HepG2 (cell line): ENCODE measurements at regions not wholly inside any gene's neighbourhood (a gene's known extent, or its start where the extent isn't known, plus 50 kb on each side); places are given as distances from the start of the nearest gene placed in this dataset.
A peak's percentile ranks its signal among the peaks of the same experiment; 100 is the strongest.

ENCODE experiments used
- ARNTL ChIP-seq: sonication (generic); formaldehyde crosslinking; IDR thresholded peaks from 2 replicates; pipeline ENCODE4 v1.4.0; 2020; ENCODE audit warnings: mild to moderate bottlenecking, missing genetic modification reagents
- CBFB ChIP-seq: sonication (generic); formaldehyde crosslinking; IDR thresholded peaks from 2 replicates; pipeline ENCODE4 v1.4.0; 2020; ENCODE audit warnings: missing genetic modification reagents
- ERF ChIP-seq: IDR thresholded peaks from 2 replicates; pipeline ENCODE4 v1.6.1; 2018; ENCODE audit warnings: missing biosample characterization, missing genetic modification reagents
- FOXA1 ChIP-seq, 2 experiments: fragments of 450-650 bp in 1 of 2; sonication (generic) in 1 of 2; formaldehyde crosslinking in 1 of 2; IDR thresholded peaks; 2 replicates each; pipeline versions ENCODE4 v1.4.0 to v1.6.1; 2016 to 2020; ENCODE audit warnings: missing genetic modification reagents in 1 of 2
- FOXP1 ChIP-seq, 2 experiments: fragments of 450-650 bp in 1 of 2; IDR thresholded peaks; 2 replicates each; pipeline ENCODE4 v1.6.1; 2017 to 2018; ENCODE audit warnings: antibody characterized with exemption in 1 of 2
- GATA4 ChIP-seq: sonication (generic); IDR thresholded peaks from 2 replicates; pipeline ENCODE4 v1.6.1; 2016; ENCODE audit warnings: antibody characterized with exemption, low read depth, borderline replicate concordance
- GATAD1 ChIP-seq: IDR thresholded peaks from 2 replicates; pipeline ENCODE4 v1.6.1; 2016; ENCODE audit warnings: missing genetic modification reagents, missing compliant biosample characterization
- GPBP1L1 ChIP-seq: sonication (generic); formaldehyde crosslinking; IDR thresholded peaks from 2 replicates; pipeline ENCODE4 v1.5.0; 2020; ENCODE audit warnings: mild to moderate bottlenecking, missing genetic modification reagents
- HNF1B ChIP-seq: sonication (generic); formaldehyde crosslinking; IDR thresholded peaks from 2 replicates; pipeline ENCODE4 v1.5.1; 2020; ENCODE audit warnings: mild to moderate bottlenecking, moderate library complexity, missing genetic modification reagents
- HOXA5 ChIP-seq: sonication (generic); formaldehyde crosslinking; IDR thresholded peaks from 2 replicates; pipeline ENCODE4 v1.4.0; 2020; ENCODE audit warnings: missing genetic modification reagents
- IRX3 ChIP-seq: sonication (generic); formaldehyde crosslinking; IDR thresholded peaks from 2 replicates; pipeline ENCODE4 v1.8.1; 2023; ENCODE audit warnings: mild to moderate bottlenecking, low read depth, missing genetic modification reagents, borderline replicate concordance
- ISL2 ChIP-seq: sonication (generic); formaldehyde crosslinking; IDR thresholded peaks from 2 replicates; pipeline ENCODE4 v1.5.0; 2020; ENCODE audit warnings: missing genetic modification reagents
- KDM2A ChIP-seq: sonication (generic); formaldehyde crosslinking; IDR thresholded peaks from 2 replicates; pipeline ENCODE4 v1.4.0; 2020; ENCODE audit warnings: low read depth, missing genetic modification reagents, borderline replicate concordance
- NR2F1 ChIP-seq, 2 experiments: fragments of 450-650 bp in 1 of 2; formaldehyde crosslinking in 1 of 2; IDR thresholded peaks; 2 replicates each; pipeline versions ENCODE4 v1.5.0 to v1.6.1; 2016 to 2020; ENCODE audit warnings: mild to moderate bottlenecking in 1 of 2, missing compliant biosample characterization in 1 of 2, missing genetic modification reagents in 1 of 2, moderate library complexity in 1 of 2
- RARA ChIP-seq: IDR thresholded peaks from 2 replicates; pipeline ENCODE4 v1.6.1; 2016; ENCODE audit warnings: missing genetic modification reagents, missing compliant biosample characterization
- SAP130 ChIP-seq: IDR thresholded peaks from 2 replicates; pipeline ENCODE4 v1.6.1; 2016; ENCODE audit warnings: low read depth
- SIN3A ChIP-seq: IDR thresholded peaks from 2 replicates; pipeline ENCODE4 v1.6.1; 2011; ENCODE audit warnings: low read depth, mild to moderate bottlenecking, control low read depth, low read length, borderline replicate concordance
- TIGD3 ChIP-seq: sonication (generic); formaldehyde crosslinking; IDR thresholded peaks from 2 replicates; pipeline ENCODE4 v1.5.1; 2020; ENCODE audit warnings: mild to moderate bottlenecking, missing genetic modification reagents, borderline replicate concordance
- TOE1 ChIP-seq: sonication (generic); formaldehyde crosslinking; IDR thresholded peaks from 2 replicates; pipeline ENCODE4 v1.4.0; 2020; ENCODE audit warnings: mild to moderate bottlenecking, missing genetic modification reagents
- TP53 ChIP-seq: sonication (generic); formaldehyde crosslinking; conservative IDR thresholded peaks from 2 replicates; pipeline ENCODE4 v1.4.0; 2020; ENCODE audit warnings: missing genetic modification reagents
- ZC3H13 ChIP-seq: sonication (generic); formaldehyde crosslinking; IDR thresholded peaks from 2 replicates; pipeline ENCODE4 v1.8.1; 2023; ENCODE audit warnings: mild to moderate bottlenecking, missing genetic modification reagents, moderate library complexity
- ZFP1 ChIP-seq: IDR thresholded peaks from 2 replicates; pipeline ENCODE4 v1.6.1; 2016
- ZFP36L1 ChIP-seq: sonication (generic); formaldehyde crosslinking; IDR thresholded peaks from 2 replicates; pipeline ENCODE4 v1.8.0; 2022; ENCODE audit warnings: mild to moderate bottlenecking, missing genetic modification reagents, moderate library complexity
- ZFX ChIP-seq: sonication (generic); formaldehyde crosslinking; IDR thresholded peaks from 2 replicates; pipeline ENCODE4 v1.4.0; 2020; ENCODE audit warnings: mild to moderate bottlenecking, low read depth, missing genetic modification reagents, moderate library complexity
- ZNF136 ChIP-seq: sonication (generic); formaldehyde crosslinking; IDR thresholded peaks from 2 replicates; pipeline ENCODE4 v1.8.1; 2022; ENCODE audit warnings: low read depth, mild to moderate bottlenecking, moderate library complexity, missing genetic modification reagents
- ZNF564 ChIP-seq: sonication (generic); formaldehyde crosslinking; IDR thresholded peaks from 2 replicates; pipeline ENCODE4 v1.8.1; 2023; ENCODE audit warnings: mild to moderate bottlenecking, missing genetic modification reagents
- ZNF775 ChIP-seq: sonication (generic); formaldehyde crosslinking; IDR thresholded peaks from 2 replicates; pipeline ENCODE4 v1.4.0; 2020; ENCODE audit warnings: missing genetic modification reagents, mild to moderate bottlenecking, moderate library complexity, borderline replicate concordance
- ZSCAN9 ChIP-seq: IDR thresholded peaks from 2 replicates; pipeline ENCODE4 v1.6.1; 2016; ENCODE audit warnings: borderline replicate concordance

- TF ChIP-seq TIGD3 (CRISPR knock-in tag) (no peak), ZNF136 (peak; percentile 28; the same call in 1 of the 2 replicates), FOXP1 (IDR thresholded peaks at IDR 0.05) (peak; percentile 22; the same call in 1 of the 2 replicates), FOXP1 (CRISPR knock-in tag; IDR thresholded peaks at IDR 0.05) (peak; percentile 93), GATA4 (peak; percentile 89), ZC3H13 (CRISPR knock-in tag) (no peak), TOE1 (CRISPR knock-in tag) (0 out of 2 replicates have a peak, but pooled peaks have one; percentile 26), CBFB (CRISPR knock-in tag) (no peak), GATAD1 (peak; percentile 36; the same call in 1 of the 2 replicates), ZFP1 (0 out of 2 replicates have a peak, but pooled peaks have one; percentile 41), ZNF564 (no peak), ISL2 (CRISPR knock-in tag) (peak; percentile 97), SAP130 (CRISPR knock-in tag) (peak; percentile 81), ZFP36L1 (CRISPR knock-in tag) (peak; percentile 63; the same call in 1 of the 2 replicates), GPBP1L1 (CRISPR knock-in tag) (no peak), ZFX (CRISPR knock-in tag) (peak; percentile 64), TP53 (CRISPR knock-in tag) (no peak), HNF1B (CRISPR knock-in tag) (peak; percentile 98), ZSCAN9 (CRISPR knock-in tag) (peak; percentile 52; the same call in 1 of the 2 replicates), NR2F1 (CRISPR knock-in tag; IDR thresholded peaks at IDR 0.05) (0 out of 4 replicates have a peak, but pooled peaks of 1 of the 2 experiments have one; percentile 22), KDM2A (CRISPR knock-in tag) (no peak), ARNTL (CRISPR knock-in tag) (peak; percentile 80; the same call in 1 of the 2 replicates), SIN3A (peak; percentile 47; the same call in 1 of the 2 replicates), ZNF775 (CRISPR knock-in tag) (0 out of 2 replicates have a peak, but pooled peaks have one; percentile 25), ERF (peak; percentile 79; the same call in 1 of the 2 replicates), FOXA1 (IDR thresholded peaks at IDR 0.05) (no peak), FOXA1 (CRISPR knock-in tag; IDR thresholded peaks at IDR 0.05) (peak; percentile 80), IRX3 (CRISPR knock-in tag) (no peak), HOXA5 (CRISPR knock-in tag) (peak; percentile 35; the same call in 1 of the 2 replicates), RARA (CRISPR knock-in tag) (peak; percentile 91)
Observed at GRCh38 chr12:46473634-46474329, 101.2 kb upstream of the SLC38A2 start (continued).
